ENCODE measurements at regions not wholly inside any gene's neighbourhood (a gene's known extent, or its start where the extent isn't known, plus 50 kb on each side); places are given as distances from the start of the nearest gene placed in this dataset.
A peak's percentile ranks its signal among the peaks of the same experiment; 100 is the strongest.
"Not testable (repeated sequence)": the region's sequence is repeated elsewhere in the genome, so short reads cannot be mapped to it uniquely, and the experiment has no call there.

GRCh38 chr1:16794609-16795008, 54.3 kb downstream of the RNU1-4 start:
- not testable (repeated sequence) for ATAC-seq
- WGBS, 3 donors: 76 to 91% (median 91%) methylated on average over 5 to 6 of the region's 6 CpGs

GRCh38 chr1:16795119-16795518, 54.8 kb downstream of the RNU1-4 start:
- H3K27ac ChIP-seq; H3K9me3 ChIP-seq; ATAC-seq; H3K27me3 ChIP-seq (ENCODE audit: insufficient read depth in 3 of 3, low read length in 2 of 3); intact Hi-C loops (cut with DNase I); H3K36me3 ChIP-seq (ENCODE audit: insufficient read depth in 1 of 2, low read depth in 1 of 2); H3K4me3 ChIP-seq; H3K4me1 ChIP-seq; DNase-seq: not testable (repeated sequence)
- WGBS, 3 donors: 82 to 85% (median 83%) methylated on average over 4 to 6 of the region's 7 CpGs

More at GRCh38 chr1:16794609-16795008, 54.3 kb downstream of the RNU1-4 start:
- H3K9me3 ChIP-seq; intact Hi-C loops (cut with DNase I); H3K27me3 ChIP-seq (ENCODE audit: insufficient read depth in 3 of 3, low read length in 2 of 3); H3K4me3 ChIP-seq; H3K36me3 ChIP-seq (ENCODE audit: insufficient read depth in 1 of 2, low read depth in 1 of 2); H3K27ac ChIP-seq; DNase-seq; H3K4me1 ChIP-seq: not testable (repeated sequence)

DNA sequence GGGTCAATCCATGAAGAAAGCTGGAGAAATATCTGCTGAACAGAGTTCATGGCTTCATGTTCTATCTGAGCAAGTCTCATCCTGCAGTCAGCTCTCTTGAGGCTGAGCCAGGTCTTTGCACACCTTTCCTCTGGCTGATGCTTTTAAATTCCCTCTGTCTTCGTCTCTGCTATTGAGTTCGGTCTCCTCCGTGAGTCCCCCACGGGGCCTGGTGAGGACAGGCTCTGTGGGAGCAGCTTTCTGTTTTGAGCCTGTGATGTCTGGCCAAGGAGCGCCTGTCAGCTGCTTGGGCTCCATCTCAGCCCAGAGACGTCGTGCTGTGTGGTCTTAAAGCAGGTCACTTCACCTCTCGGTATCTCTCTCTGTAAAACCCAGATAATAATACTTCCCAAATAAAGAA, 55.9 kb downstream of the RNU1-4 start:
- 41 to 47% (median 43%) methylated on average over 8 of the region's 8 CpGs for WGBS, 3 donors
- intact Hi-C loops (cut with DNase I); H3K36me3 ChIP-seq (ENCODE audit: insufficient read depth in 1 of 2, low read depth in 1 of 2); H3K4me3 ChIP-seq; H3K27me3 ChIP-seq (ENCODE audit: insufficient read depth in 3 of 3, low read length in 2 of 3); DNase-seq; H3K4me1 ChIP-seq; H3K9me3 ChIP-seq: not testable (repeated sequence)
- peak overlapping the region; percentile 30 for H3K27ac ChIP-seq
- peak; percentile 64 to 72 (median 64) for ATAC-seq

DNA sequence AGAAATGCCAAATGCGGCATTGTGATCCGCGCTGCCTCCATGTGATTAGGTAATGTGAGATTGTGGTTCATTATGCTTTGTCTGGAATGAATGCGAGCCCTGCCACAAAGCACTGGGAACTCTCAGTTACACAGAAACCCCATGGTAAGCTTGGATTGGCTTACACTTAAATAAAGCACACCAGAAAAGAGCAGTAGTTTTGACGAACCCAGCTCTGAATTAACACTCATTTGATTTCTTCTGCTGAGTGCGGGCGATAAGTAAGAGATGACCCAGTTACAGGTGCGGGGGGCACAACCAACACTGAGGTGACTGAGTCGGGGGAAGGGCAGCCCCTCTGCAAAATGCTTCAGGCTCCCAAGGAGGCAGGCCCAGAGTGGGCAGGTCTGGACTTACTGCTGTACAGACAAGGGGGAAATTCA, 56.3 kb downstream of the RNU1-4 start:
- H3K4me3 ChIP-seq; DNase-seq; H3K9me3 ChIP-seq; H3K36me3 ChIP-seq (ENCODE audit: insufficient read depth in 1 of 2, low read depth in 1 of 2); H3K27ac ChIP-seq; intact Hi-C loops (cut with DNase I); H3K4me1 ChIP-seq; H3K27me3 ChIP-seq (ENCODE audit: insufficient read depth in 3 of 3, low read length in 2 of 3): not testable (repeated sequence)
- 67 to 84% (median 75%) methylated on average over 9 of the region's 9 CpGs for WGBS, 3 donors
- peak; percentile 67 to 74 (median 69) for ATAC-seq

DNA sequence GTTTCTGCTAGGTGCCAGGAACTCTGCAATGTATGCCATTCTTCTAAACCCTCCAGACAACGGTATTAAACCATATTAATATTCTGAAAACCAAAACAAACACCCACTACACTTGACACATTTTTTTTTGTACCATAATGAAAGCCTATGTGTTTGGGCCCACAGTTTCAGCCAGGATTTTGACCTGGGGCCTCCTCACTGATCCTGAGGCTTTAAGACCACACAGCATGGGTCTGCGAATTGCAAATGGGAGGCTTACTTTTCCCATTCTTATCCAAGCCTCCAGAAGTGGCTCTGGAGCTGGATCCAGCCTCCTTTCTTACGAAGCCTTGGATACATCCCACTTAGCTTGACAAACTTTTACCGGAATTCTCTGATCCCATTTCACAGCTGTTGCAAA, 56.7 kb downstream of the RNU1-4 start:
- H3K4me1 ChIP-seq; intact Hi-C loops (cut with DNase I); H3K27me3 ChIP-seq (ENCODE audit: insufficient read depth in 3 of 3, low read length in 2 of 3); DNase-seq; H3K9me3 ChIP-seq; H3K36me3 ChIP-seq (ENCODE audit: insufficient read depth in 1 of 2, low read depth in 1 of 2); H3K27ac ChIP-seq; H3K4me3 ChIP-seq: not testable (repeated sequence)
- 46 to 67% (median 48%) methylated on average over 2 to 3 of the region's 4 CpGs for WGBS, 3 donors
- ATAC-seq: peak in 1 of 4 donors; percentile 20

GRCh38 chr1:16798050-16798449, 57.7 kb downstream of the RNU1-4 start:
- intact Hi-C loops (cut with DNase I): not testable (repeated sequence)

More at GRCh38 chr1:16798050-16798449, 57.7 kb downstream of the RNU1-4 start:
- not testable (repeated sequence) for H3K4me1 ChIP-seq; H3K27ac ChIP-seq; H3K27me3 ChIP-seq (ENCODE audit: insufficient read depth in 3 of 3, low read length in 2 of 3); H3K36me3 ChIP-seq (ENCODE audit: insufficient read depth in 1 of 2, low read depth in 1 of 2); H3K9me3 ChIP-seq; H3K4me3 ChIP-seq; DNase-seq
- 74 to 83% (median 75%) methylated on average over 1 to 2 of the region's 2 CpGs for WGBS, 3 donors
- peak in 1 of 4 donors; percentile 36 for ATAC-seq

All from psoas muscle (tissue), 7 donors.